OCI-LY3 (cell line): ENCODE measurements at regions not wholly inside any gene's neighbourhood (a gene's known extent, or its start where the extent isn't known, plus 50 kb on each side); places are given as distances from the start of the nearest gene placed in this dataset.

Experiments used
- CTCF ChIP-seq: fragments of 200-600, 300-600 bp; sonication (generic); IDR thresholded peaks from 2 replicates; pipeline ENCODE4 v1.5.1; 2014; ENCODE audit warnings: antibody characterized with exemption, low read length, low read depth
- EZH2phosphoT487 ChIP-seq: fragments of 200-600 bp; shearing (Covaris generic); IDR thresholded peaks from 2 replicates; pipeline ENCODE4 v1.6.1; 2018; ENCODE audit warnings: antibody characterized with exemption, mixed run types, low read depth

GRCh38 chr3:147843331-147843730, 434.2 kb downstream of the ZIC1 start:
- TF ChIP-seq CTCF (no peak), EZH2phosphoT487 (no peak)
